ENCODE measurements at regions not wholly inside any gene's neighbourhood (a gene's known extent, or its start where the extent isn't known, plus 50 kb on each side); places are given as distances from the start of the nearest gene placed in this dataset.
A peak's percentile ranks its signal among the peaks of the same experiment; 100 is the strongest.

DNA sequence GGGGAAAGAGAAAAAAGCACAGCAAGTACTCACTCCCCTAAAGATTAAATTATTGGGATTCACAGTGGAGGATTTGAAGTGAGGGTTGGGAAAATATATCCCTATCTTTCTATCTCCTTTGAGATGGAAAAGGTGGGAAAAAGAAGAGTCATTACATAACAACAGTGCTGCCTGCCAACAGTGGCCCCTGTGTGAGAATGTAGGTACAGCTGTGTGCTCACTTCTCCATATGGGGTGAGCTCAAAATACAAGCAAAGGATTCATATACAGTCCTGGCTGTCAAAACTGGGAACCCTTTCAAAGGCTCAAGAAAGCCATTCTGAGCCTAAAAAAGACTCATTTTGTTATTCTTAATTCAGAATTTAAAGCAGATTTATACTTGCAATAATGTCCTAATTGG, 458.5 kb downstream of the GPAM start:
- H3K9me3 ChIP-seq, result no peaks in the 10 kb centered on the region
- intact Hi-C loops (cut with DNase I; ENCODE audit: low total_unique reads), result no loop called here
- no peaks in the 10 kb centered on the region for H3K4me1 ChIP-seq
- no peak for DNase-seq
- H3K36me3 ChIP-seq, result no peaks in the 10 kb centered on the region
- no peak overlapping the region for H3K4me3 ChIP-seq
- TF ChIP-seq POLR2A (IDR thresholded peaks at IDR 0.05), result no peak
- TF ChIP-seq, protein P1, sequence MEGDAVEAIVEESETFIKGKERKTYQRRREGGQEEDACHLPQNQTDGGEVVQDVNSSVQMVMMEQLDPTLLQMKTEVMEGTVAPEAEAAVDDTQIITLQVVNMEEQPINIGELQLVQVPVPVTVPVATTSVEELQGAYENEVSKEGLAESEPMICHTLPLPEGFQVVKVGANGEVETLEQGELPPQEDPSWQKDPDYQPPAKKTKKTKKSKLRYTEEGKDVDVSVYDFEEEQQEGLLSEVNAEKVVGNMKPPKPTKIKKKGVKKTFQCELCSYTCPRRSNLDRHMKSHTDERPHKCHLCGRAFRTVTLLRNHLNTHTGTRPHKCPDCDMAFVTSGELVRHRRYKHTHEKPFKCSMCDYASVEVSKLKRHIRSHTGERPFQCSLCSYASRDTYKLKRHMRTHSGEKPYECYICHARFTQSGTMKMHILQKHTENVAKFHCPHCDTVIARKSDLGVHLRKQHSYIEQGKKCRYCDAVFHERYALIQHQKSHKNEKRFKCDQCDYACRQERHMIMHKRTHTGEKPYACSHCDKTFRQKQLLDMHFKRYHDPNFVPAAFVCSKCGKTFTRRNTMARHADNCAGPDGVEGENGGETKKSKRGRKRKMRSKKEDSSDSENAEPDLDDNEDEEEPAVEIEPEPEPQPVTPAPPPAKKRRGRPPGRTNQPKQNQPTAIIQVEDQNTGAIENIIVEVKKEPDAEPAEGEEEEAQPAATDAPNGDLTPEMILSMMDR (IDR thresholded peaks at IDR 0.05 in 8 of 11, conservative IDR thresholded peaks at IDR 0.05 in 3 of 11), result no peak
- no peak for TF ChIP-seq POLR2AphosphoS5 (IDR thresholded peaks at IDR 0.05)
- no peaks in the 10 kb centered on the region for H3K27me3 ChIP-seq (replicated peaks in 1 of 7)
- peak overlapping the region in 3 of 8 donors; percentile 20 to 40 (median 37) for H3K27ac ChIP-seq

DNA sequence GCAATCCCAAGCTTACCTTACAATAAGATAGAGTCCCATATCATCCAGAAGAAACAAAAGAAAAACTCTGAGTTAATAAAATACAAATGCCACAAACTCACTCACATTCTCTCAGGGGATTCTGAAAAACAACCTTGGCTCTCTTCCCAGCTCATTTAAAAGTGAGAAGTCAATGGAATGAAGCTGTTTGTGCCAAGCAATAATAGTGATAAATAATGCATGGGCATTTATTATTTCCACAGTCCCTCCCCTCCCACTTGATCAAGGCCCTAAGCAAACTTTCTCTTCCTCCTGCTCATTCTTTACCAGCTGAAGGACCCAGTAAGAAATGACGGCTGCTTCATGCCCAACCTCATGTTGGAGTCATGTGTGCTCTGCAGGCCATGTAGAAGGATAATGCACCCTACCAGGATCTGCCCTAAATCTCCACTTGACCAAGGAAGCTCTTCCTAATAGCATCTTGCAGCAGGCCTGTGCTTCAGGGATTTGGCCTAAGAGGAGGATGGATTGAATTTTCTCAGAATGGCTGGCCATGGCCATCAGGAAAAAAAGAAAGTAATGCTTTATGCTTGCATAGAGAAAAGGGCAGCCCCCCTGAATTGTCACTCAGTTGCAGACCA, 451.3 kb downstream of the GPAM start:
- no peaks in the 10 kb centered on the region for H3K9me3 ChIP-seq
- intact Hi-C loops (cut with DNase I; ENCODE audit: low total_unique reads), result no loop called here
- WGBS, 5 donors, result 57 to 81% (median 64%) methylated on average over 1 of the region's 1 CpG
- no peaks in the 10 kb centered on the region for H3K36me3 ChIP-seq
- TF ChIP-seq POLR2AphosphoS5 (IDR thresholded peaks at IDR 0.05) (no peak), POLR2A (IDR thresholded peaks at IDR 0.05) (no peak)
- TF ChIP-seq, protein P1 (IDR thresholded peaks at IDR 0.05 in 8 of 11, conservative IDR thresholded peaks at IDR 0.05 in 3 of 11), result no peak
- no peak overlapping the region for H3K4me3 ChIP-seq
- H3K27ac ChIP-seq, result no peak overlapping the region
- no peaks in the 10 kb centered on the region for H3K4me1 ChIP-seq
- no peak for DNase-seq
- no peaks in the 10 kb centered on the region for H3K27me3 ChIP-seq (replicated peaks in 1 of 7)

DNA sequence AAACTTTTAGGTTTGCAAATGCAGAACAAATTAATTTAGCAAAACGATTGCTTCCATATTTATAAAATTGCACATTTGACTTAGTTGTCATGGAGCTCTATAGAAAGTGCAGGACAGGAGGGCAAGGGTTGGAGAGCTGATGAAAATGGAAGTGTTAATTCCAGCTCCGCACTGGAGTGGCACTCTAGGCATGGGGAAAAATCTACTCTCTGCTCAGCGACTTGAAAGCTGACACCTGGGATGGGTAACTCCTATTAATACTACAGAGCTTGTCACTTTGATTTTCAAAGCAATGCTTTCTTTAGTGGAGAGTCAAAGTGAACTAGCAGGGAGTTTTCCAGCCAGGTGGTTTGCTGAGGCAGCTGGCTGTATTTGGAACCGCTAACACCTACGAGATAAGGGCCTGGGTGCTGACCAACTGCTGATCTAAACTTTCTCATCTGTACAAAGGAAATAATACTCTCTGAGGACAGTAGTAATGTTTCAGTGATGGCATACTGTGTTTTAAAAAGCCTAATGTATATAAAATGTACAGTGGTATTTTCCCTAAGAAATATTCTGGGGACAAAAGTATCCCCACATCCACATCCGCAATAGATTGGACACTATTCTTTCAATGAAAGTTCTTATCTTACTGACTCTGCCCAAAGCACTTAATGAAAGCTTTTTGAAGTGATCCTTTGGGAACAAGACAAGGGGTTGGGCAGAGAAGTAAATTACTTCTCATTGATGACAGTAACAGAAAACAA, 444.3 kb downstream of the GPAM start:
- TF ChIP-seq, protein P1 (IDR thresholded peaks at IDR 0.05 in 8 of 11, conservative IDR thresholded peaks at IDR 0.05 in 3 of 11), result no peak
- TF ChIP-seq POLR2AphosphoS5 (IDR thresholded peaks at IDR 0.05) (no peak), POLR2A (IDR thresholded peaks at IDR 0.05) (no peak)
- Histone ChIP-seq H3K9me3 (no peaks in the 10 kb centered on the region), H3K36me3 (no peaks in the 10 kb centered on the region), H3K4me3 (no peak overlapping the region), H3K27ac (no peak overlapping the region), H3K27me3 (replicated peaks in 1 of 7) (no peaks in the 10 kb centered on the region), H3K4me1 (no peaks in the 10 kb centered on the region)
- WGBS, 5 donors, result 53 to 62% (median 59%) methylated on average over 6 of the region's 6 CpGs
- intact Hi-C loops (cut with DNase I; ENCODE audit: low total_unique reads), result no loop called here
- no peak for DNase-seq

DNA sequence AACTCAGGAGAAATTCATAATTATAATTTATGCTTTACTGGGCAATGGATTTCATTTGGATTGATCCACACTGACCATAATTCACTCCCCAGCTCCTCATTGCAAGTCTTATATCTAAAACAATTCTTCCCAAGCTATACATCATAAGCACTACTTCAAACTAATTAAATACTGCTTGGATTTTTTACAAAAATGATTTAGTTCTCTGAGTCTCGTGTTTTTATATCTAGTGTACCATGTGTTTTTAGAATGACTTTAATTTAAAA, 443.8 kb downstream of the GPAM start:
- Histone ChIP-seq H3K36me3 (no peaks in the 10 kb centered on the region), H3K4me3 (no peak overlapping the region), H3K27ac (no peak overlapping the region), H3K27me3 (replicated peaks in 1 of 7) (no peaks in the 10 kb centered on the region), H3K4me1 (no peaks in the 10 kb centered on the region), H3K9me3 (no peaks in the 10 kb centered on the region)
- 58 to 78% (median 71%) methylated on average over 1 of the region's 1 CpG for WGBS, 5 donors
- intact Hi-C loops (cut with DNase I; ENCODE audit: low total_unique reads), result no loop called here
- no peak for TF ChIP-seq POLR2A (IDR thresholded peaks at IDR 0.05)
- TF ChIP-seq, protein P1 (IDR thresholded peaks at IDR 0.05 in 8 of 11, conservative IDR thresholded peaks at IDR 0.05 in 3 of 11), result no peak
- TF ChIP-seq POLR2AphosphoS5 (IDR thresholded peaks at IDR 0.05), result no peak
- DNase-seq, result no peak

Measured in spleen (tissue), 11 donors.